ENCODE measurements at regions not wholly inside any gene's neighbourhood (a gene's known extent, or its start where the extent isn't known, plus 50 kb on each side); places are given as distances from the start of the nearest gene placed in this dataset.
"Not testable (repeated sequence)": the region's sequence is repeated elsewhere in the genome, so short reads cannot be mapped to it uniquely, and the experiment has no call there.

- DNase-seq (ENCODE audit: low spot score) = no peak
Measured at GRCh38 chr5:106418196-106418595, 1252.5 kb downstream of the EFNA5 start.

DNA sequence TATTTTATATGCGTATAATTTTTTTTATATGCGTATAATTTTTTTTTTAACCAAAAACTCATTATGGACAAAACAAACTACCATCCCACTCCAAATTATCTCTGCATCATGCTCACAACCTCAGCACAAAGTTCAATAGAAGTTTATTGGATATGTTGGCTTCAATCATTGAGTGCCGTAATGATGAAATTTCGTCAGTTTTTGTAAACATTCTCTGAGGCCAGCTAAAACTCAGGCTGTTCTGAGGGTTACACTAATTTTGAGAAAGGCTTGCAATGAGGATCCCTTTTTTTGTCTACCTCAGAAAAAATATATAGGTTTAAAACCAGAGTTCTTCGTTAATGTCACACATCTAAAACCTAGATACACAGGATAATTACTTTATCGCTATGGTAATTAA lies 1253.2 kb downstream of the EFNA5 start:
- DNase-seq (ENCODE audit: low spot score) = no peak

DNA sequence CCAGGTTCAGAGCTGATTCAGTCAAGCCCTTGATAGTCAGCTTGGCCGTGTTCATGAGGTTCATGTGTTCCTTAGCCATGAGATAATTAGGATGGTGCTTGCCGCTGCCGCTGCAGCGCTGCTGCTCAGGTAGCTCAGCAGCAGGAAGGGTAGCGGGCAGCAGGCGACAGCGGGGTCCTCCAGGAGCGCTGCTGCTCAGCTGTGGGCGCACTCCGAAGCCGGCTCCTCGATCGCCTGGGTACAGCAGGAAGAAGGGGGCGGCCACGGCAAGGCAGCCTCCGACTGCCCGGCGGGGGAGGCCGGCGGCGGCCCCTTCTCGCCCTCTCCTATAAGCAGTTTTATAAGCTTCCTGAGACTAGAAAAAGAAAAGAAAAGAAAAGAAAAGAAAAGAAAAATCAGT lies 1253.6 kb downstream of the EFNA5 start:
- DNase-seq (ENCODE audit: low spot score) = no peak

- DNase-seq (ENCODE audit: low spot score) = no peak
Measured at GRCh38 chr5:106415541-106415940, 1255.2 kb downstream of the EFNA5 start.

DNA sequence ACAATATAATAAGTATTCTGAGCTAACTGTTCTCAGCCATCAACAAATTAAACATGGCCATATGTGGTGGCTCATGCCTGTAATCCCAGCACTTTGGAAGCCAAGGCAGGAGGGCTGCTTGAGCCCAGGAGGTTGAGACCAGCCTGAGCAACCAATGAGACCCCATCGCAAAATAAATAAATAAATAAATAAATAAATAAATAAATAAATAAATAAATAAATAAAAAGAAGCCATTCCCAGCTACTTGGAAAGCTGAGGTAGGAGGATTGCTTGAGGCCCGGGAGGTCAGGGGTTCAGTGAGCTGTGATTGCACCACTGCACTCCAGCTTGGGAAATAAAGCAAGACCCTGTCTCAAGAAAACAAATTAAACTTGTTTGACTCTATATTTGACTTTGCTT lies 1256.4 kb downstream of the EFNA5 start:
- no peak for DNase-seq (ENCODE audit: low spot score)

GRCh38 chr5:106412606-106413005 lies 1258.1 kb downstream of the EFNA5 start:
- DNase-seq (ENCODE audit: low spot score) = no peak

DNA sequence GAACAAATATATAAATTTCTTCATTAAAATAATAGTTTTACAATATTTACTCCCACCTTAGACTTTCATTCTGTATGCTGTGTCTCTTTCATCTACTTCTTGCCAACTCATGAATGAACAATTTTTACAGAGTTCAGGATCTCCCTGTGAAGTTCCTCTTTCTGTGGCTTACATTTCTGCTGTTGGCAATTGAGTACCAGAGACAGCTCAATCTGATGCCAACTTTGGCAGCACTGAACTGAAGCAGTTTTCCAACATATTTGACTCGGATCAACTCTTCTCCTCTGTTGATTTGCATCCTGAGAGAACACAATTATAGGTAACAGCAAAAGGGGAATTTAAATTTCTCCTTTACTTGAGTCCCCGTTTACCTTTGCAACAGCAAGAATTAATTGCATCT lies 1262.2 kb downstream of the EFNA5 start:
- DNase-seq (ENCODE audit: low spot score) = no peak

- no peak for DNase-seq (ENCODE audit: low spot score)
Measured at GRCh38 chr5:106408141-106408540, 1262.6 kb downstream of the EFNA5 start.

- DNase-seq (ENCODE audit: low spot score) = no peak
Measured at GRCh38 chr5:106401561-106401960, 1269.2 kb downstream of the EFNA5 start.

GRCh38 chr5:106399391-106399790 lies 1271.3 kb downstream of the EFNA5 start:
- DNase-seq (ENCODE audit: low spot score) = no peak

DNA sequence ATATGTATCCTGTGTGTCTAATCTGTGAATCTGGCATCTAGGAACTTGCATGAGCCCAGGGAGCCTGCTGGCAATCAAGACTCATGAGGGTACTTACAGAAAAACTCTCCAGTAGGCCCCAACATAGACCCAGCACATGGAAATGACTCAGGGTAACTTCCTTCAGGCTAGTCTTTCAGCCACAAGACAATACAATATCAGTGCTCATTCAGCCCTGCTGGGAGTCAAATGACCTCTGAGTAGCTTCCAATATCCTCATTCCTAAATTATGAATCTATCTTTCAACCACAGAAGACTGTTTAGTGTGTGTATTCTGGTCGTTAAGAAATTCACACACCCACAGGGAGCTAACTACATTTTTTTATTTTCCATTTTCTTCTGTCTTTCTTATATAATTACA lies 1273.0 kb downstream of the EFNA5 start:
- no peak for DNase-seq (ENCODE audit: low spot score)

DNA sequence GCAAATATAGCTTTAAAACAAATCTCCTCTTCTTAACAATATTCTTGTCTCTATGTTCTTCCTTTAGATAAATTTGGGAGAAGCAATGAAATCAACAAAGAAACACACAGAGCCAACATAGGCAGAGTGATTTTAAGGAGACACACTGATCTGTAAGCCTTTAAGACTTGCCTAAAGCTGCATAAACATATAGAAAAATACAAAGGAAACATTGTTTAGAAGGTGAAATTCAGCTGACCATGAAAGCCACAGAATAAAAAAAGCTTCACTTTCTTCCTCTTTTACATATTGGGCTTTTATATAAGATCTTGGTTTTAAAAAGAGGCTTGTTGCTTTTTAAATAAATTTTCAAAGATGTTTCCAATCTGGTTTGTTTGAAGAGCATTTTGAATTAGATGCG lies 1277.5 kb downstream of the EFNA5 start:
- DNase-seq (ENCODE audit: low spot score) = no peak

- DNase-seq (ENCODE audit: low spot score) = no peak
Measured at GRCh38 chr5:106392766-106393165, 1278.0 kb downstream of the EFNA5 start.

DNA sequence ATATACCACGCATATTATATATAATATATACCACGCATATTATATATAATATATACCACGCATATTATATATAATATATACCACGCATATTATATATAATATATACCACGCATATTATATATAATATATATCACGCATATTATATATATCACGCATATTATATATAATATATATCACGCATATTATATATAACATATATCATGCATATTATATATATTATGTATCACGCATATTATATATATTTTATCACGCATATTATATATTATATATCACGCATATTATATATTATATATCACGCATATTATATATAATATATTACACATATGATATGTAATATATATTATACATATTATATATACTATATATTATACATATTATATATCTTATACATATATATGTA lies 1283.0 kb downstream of the EFNA5 start:
- not testable (repeated sequence) for DNase-seq (ENCODE audit: low spot score)

GRCh38 chr5:106386287-106386686 lies 1284.5 kb downstream of the EFNA5 start:
- DNase-seq (ENCODE audit: low spot score) = no peak

GRCh38 chr5:106380736-106381135 lies 1290.0 kb downstream of the EFNA5 start:
- DNase-seq (ENCODE audit: low spot score) = no peak

DNA sequence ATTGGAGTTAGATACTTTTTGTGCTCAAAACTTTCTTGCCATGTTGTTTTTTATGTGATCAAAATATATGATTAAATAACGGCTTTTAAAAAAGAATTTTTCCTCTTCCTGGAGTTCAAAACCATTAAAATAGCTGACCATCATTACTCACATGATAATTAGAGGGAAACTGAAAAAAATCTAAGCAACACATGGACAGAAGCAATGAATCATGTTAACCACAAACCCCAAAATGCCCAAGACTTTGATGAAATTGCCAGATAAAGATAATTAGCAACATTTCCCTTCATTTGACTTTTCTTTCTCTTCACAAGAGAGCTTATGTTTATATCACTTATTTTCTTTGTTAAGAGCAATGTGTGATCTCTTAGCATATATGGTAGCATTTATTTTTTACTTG lies 1294.2 kb downstream of the EFNA5 start:
- no peak for DNase-seq (ENCODE audit: low spot score)

GRCh38 chr5:106374956-106375355 lies 1295.8 kb downstream of the EFNA5 start:
- DNase-seq (ENCODE audit: low spot score) = no peak

- no peak for DNase-seq (ENCODE audit: low spot score)
Measured at GRCh38 chr5:106368021-106368420, 1302.7 kb downstream of the EFNA5 start.

DNA sequence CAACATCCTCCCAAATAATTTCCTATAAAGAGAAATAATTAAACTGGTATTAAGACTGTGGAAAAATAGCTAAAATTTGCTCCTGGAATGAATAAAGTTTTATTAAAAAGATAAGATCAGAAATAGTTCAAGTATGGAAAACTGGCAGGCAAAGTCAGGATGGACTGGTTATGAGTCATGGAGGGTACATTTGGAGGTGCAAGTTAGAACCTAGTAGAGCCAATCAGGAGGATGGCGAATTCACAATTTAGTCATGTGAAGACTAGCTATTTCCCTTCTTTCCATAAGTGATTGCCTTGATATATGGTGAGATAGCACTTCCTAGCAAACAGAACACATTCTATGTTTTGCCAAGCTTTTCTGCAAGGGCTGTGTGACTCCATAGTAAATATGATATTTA lies 1303.5 kb downstream of the EFNA5 start:
- no peak for DNase-seq (ENCODE audit: low spot score)

DNA sequence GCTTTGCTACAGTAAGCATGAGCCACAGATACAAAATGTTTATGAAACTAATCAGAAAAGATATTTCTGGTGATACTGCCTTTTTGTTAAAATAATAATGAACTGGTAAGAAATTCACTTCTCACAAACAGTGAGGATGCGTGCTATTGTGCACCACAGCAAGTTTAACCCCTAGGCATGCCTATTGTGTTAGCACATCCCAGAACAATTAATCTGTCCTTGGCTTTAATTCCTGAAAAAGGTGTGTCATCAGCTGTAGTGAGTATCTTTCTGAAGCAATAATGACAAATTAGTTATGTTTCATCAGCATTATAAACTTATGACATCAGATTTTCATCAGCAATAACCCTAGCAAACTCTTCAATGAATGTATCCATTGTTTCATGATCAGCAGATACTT lies 1307.2 kb downstream of the EFNA5 start:
- no peak for DNase-seq (ENCODE audit: low spot score)

DNA sequence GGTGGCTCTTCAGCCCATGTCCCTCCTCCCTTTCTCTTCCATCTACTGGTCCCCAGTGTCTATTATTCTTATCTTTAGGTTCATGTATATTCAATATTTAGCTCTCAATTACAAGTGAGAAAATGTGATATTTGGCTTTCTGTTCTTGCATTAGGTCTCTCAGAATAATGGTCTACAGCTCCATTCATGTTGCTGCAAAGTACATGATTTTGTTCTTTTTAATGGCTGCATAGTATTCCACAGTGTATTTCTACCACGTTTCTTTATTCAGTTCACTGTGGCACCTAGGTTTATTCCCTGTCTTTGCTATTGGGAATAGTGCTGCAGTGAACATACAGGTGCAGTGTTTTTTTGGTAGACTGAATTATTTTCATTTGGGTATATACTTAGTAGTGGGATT lies 1308.8 kb downstream of the EFNA5 start:
- no peak for DNase-seq (ENCODE audit: low spot score)

DNA sequence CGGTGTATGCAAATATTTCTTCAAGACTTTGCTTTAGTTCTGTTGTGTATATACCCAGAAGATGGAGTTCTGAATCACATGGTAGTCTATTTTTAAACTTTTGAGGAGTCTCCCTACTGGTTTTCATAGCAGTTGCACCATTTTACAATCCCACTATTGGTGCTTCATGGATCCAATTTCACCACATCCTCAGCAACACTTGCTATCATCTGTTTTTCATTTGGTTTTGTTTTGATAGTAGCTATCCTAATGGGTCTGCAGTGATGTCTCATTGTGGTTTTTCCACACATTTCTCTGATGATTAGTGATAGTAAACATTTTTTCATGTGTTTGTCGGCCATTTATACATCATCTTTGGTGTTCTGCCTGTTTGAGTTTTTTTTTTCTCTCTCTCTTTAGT lies 1339.3 kb downstream of the EFNA5 start:
- no peak for DNase-seq (ENCODE audit: low spot score)

GRCh38 chr5:106324356-106324755 lies 1346.4 kb downstream of the EFNA5 start:
- no peak for DNase-seq (ENCODE audit: low spot score)

GRCh38 chr5:106321242-106321641 lies 1349.5 kb downstream of the EFNA5 start:
- no peak for DNase-seq (ENCODE audit: low spot score)
